ENCODE measurements at regions not wholly inside any gene's neighbourhood (a gene's known extent, or its start where the extent isn't known, plus 50 kb on each side); places are given as distances from the start of the nearest gene placed in this dataset.

DNA sequence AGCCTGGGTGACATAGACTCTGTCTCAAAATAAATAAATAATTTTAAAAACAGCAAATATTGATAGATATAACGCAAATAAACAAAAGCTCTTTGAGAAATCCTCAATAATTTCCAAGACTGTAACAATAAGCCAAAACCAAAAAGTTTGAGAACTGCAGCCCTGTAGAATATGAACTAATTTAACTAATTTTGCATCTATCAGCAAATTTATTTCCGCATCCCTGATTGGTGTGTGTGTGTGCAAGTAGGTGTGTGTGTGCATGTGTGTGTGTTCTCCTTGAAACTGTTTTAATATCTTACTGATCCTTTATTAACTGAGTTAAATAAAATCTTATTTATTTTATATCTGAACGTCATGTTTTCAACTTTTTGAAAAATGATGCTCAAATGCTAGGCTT lies 67.0 kb upstream of the ISX start:
- Histone ChIP-seq H2AFZ (ENCODE audit: low read depth, low read length, severe bottlenecking) (no peak overlapping the region), H3K4me3 (ENCODE audit: insufficient read depth, low read length, poor library complexity, severe bottlenecking) (no peak overlapping the region), H3K36me3 (ENCODE audit: low read length) (no peaks in the 10 kb centered on the region), H3K27ac (ENCODE audit: low read depth, low read length) (no peak overlapping the region), H3K9ac (ENCODE audit: low read length) (no peak overlapping the region), H3K27me3 (ENCODE audit: low read length) (no peaks in the 10 kb centered on the region), H3K9me2 (replicated peaks; ENCODE audit: insufficient read depth, low read length) (no peaks in the 10 kb centered on the region), H4K20me1 (ENCODE audit: low read depth, low read length) (no peaks in the 10 kb centered on the region), H3F3A (ENCODE audit: insufficient read depth) (no peaks in the 10 kb centered on the region), H3K79me2 (ENCODE audit: insufficient read depth, low read length) (no peaks in the 10 kb centered on the region), H3K4me2 (ENCODE audit: low read depth, low read length, poor library complexity, severe bottlenecking) (no peak overlapping the region), H3K9me3 (ENCODE audit: insufficient read depth, low read length) (no peaks in the 10 kb centered on the region)
- TF ChIP-seq EZH2phosphoT487 (conservative IDR thresholded peaks at IDR 0.05; ENCODE audit: low read length) = no peak
- TF ChIP-seq, protein P1, sequence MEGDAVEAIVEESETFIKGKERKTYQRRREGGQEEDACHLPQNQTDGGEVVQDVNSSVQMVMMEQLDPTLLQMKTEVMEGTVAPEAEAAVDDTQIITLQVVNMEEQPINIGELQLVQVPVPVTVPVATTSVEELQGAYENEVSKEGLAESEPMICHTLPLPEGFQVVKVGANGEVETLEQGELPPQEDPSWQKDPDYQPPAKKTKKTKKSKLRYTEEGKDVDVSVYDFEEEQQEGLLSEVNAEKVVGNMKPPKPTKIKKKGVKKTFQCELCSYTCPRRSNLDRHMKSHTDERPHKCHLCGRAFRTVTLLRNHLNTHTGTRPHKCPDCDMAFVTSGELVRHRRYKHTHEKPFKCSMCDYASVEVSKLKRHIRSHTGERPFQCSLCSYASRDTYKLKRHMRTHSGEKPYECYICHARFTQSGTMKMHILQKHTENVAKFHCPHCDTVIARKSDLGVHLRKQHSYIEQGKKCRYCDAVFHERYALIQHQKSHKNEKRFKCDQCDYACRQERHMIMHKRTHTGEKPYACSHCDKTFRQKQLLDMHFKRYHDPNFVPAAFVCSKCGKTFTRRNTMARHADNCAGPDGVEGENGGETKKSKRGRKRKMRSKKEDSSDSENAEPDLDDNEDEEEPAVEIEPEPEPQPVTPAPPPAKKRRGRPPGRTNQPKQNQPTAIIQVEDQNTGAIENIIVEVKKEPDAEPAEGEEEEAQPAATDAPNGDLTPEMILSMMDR (IDR thresholded peaks at IDR 0.05; ENCODE audit: insufficient read depth, low read length, poor library complexity, severe bottlenecking) = no peak

DNA sequence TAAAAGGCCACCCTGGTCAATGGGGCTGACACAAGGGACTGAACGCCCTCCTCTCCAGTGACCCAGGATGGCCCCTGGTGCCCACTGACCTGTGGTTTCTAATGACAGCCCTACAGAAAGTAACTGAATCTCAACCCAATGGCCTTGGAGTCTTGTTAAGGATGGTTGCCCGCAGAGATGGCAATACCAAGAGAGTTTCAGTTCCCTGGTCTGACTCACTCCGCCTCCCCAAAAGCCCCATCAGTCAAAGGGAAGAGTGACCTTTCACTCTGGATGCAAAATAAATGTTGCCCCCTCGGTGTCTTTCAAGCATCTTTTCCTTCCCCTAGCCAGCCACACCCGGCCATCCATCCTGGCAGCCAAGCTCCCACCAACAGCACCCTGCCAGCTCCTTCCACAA lies 57.7 kb upstream of the ISX start:
- no peaks in the 10 kb centered on the region for H3K9me2 ChIP-seq (replicated peaks; ENCODE audit: insufficient read depth, low read length)
- H3K27ac ChIP-seq (ENCODE audit: low read depth, low read length) = no peak overlapping the region
- H4K20me1 ChIP-seq (ENCODE audit: low read depth, low read length) = no peaks in the 10 kb centered on the region
- no peaks in the 10 kb centered on the region for H3F3A ChIP-seq (ENCODE audit: insufficient read depth)
- no peaks in the 10 kb centered on the region for H3K36me3 ChIP-seq (ENCODE audit: low read length)
- no peak for TF ChIP-seq EZH2phosphoT487 (conservative IDR thresholded peaks at IDR 0.05; ENCODE audit: low read length)
- TF ChIP-seq, protein P1 (IDR thresholded peaks at IDR 0.05; ENCODE audit: insufficient read depth, low read length, poor library complexity, severe bottlenecking) = no peak
- no peak overlapping the region for H3K9ac ChIP-seq (ENCODE audit: low read length)
- no peak overlapping the region for H3K4me3 ChIP-seq (ENCODE audit: insufficient read depth, low read length, poor library complexity, severe bottlenecking)
- H3K9me3 ChIP-seq (ENCODE audit: insufficient read depth, low read length) = no peaks in the 10 kb centered on the region
- no peaks in the 10 kb centered on the region for H3K27me3 ChIP-seq (ENCODE audit: low read length)
- H2AFZ ChIP-seq (ENCODE audit: low read depth, low read length, severe bottlenecking) = no peak overlapping the region
- H3K4me2 ChIP-seq (ENCODE audit: low read depth, low read length, poor library complexity, severe bottlenecking) = no peak overlapping the region
- H3K79me2 ChIP-seq (ENCODE audit: insufficient read depth, low read length) = no peaks in the 10 kb centered on the region

DNA sequence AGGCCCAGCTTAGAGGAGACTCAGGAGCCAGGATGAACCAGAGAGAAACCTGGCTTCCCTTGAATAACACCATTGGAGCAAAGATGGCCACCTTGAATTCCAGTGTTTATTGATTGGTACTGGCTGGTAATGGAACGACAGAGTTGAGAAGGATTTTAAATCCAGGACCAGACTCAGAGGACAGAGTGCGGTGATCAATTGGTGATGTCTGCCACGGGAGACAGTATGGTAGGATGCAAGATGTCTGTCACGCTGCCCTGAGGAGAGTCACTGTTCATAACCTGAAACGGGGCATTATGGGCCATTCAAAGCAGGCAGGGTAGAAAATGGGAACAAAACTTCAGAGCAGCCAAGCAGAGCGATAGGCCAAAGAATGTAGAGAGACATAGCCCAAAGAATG lies 55.4 kb upstream of the ISX start:
- H2AFZ ChIP-seq (ENCODE audit: low read depth, low read length, severe bottlenecking) = no peak overlapping the region
- no peaks in the 10 kb centered on the region for H3F3A ChIP-seq (ENCODE audit: insufficient read depth)
- H3K36me3 ChIP-seq (ENCODE audit: low read length) = no peaks in the 10 kb centered on the region
- no peaks in the 10 kb centered on the region for H3K79me2 ChIP-seq (ENCODE audit: insufficient read depth, low read length)
- TF ChIP-seq, protein P1 (IDR thresholded peaks at IDR 0.05; ENCODE audit: insufficient read depth, low read length, poor library complexity, severe bottlenecking) = no peak
- TF ChIP-seq EZH2phosphoT487 (conservative IDR thresholded peaks at IDR 0.05; ENCODE audit: low read length) = no peak
- no peak overlapping the region for H3K27ac ChIP-seq (ENCODE audit: low read depth, low read length)
- H4K20me1 ChIP-seq (ENCODE audit: low read depth, low read length) = no peaks in the 10 kb centered on the region
- no peak overlapping the region for H3K9ac ChIP-seq (ENCODE audit: low read length)
- no peak overlapping the region for H3K4me3 ChIP-seq (ENCODE audit: insufficient read depth, low read length, poor library complexity, severe bottlenecking)
- H3K4me2 ChIP-seq (ENCODE audit: low read depth, low read length, poor library complexity, severe bottlenecking) = no peak overlapping the region
- H3K9me2 ChIP-seq (replicated peaks; ENCODE audit: insufficient read depth, low read length) = no peaks in the 10 kb centered on the region
- H3K9me3 ChIP-seq (ENCODE audit: insufficient read depth, low read length) = no peaks in the 10 kb centered on the region
- H3K27me3 ChIP-seq (ENCODE audit: low read length) = no peaks in the 10 kb centered on the region

DNA sequence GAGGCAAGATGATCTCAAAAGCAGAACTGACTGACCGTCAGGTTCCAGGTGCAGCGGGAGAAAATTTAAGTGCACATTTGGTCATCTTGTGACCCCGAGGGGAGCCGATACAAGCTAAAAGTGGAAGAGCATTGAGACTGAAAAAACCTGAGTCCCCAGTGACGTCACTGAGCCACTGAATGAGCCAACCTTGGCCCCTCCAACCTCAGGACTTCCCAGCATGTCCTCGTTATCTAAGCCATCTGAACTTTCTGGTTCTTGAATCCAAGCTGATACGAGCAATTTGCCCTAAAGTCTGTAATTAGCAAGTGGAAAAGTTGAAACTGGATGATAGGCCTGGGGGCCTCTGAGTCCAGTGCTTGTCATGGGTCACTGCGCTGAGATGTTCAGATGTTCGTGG lies 51.1 kb upstream of the ISX start:
- Histone ChIP-seq H3K9ac (ENCODE audit: low read length) (no peak overlapping the region), H3K27ac (ENCODE audit: low read depth, low read length) (no peak overlapping the region), H4K20me1 (ENCODE audit: low read depth, low read length) (no peaks in the 10 kb centered on the region), H3K9me3 (ENCODE audit: insufficient read depth, low read length) (no peaks in the 10 kb centered on the region), H3K4me2 (ENCODE audit: low read depth, low read length, poor library complexity, severe bottlenecking) (no peak overlapping the region), H3K9me2 (replicated peaks; ENCODE audit: insufficient read depth, low read length) (no peaks in the 10 kb centered on the region), H3K4me3 (ENCODE audit: insufficient read depth, low read length, poor library complexity, severe bottlenecking) (no peak overlapping the region), H3K79me2 (ENCODE audit: insufficient read depth, low read length) (no peaks in the 10 kb centered on the region), H3F3A (ENCODE audit: insufficient read depth) (no peaks in the 10 kb centered on the region), H3K27me3 (ENCODE audit: low read length) (no peaks in the 10 kb centered on the region), H3K36me3 (ENCODE audit: low read length) (no peaks in the 10 kb centered on the region), H2AFZ (ENCODE audit: low read depth, low read length, severe bottlenecking) (no peak overlapping the region)
- no peak for TF ChIP-seq EZH2phosphoT487 (conservative IDR thresholded peaks at IDR 0.05; ENCODE audit: low read length)
- TF ChIP-seq, protein P1 (IDR thresholded peaks at IDR 0.05; ENCODE audit: insufficient read depth, low read length, poor library complexity, severe bottlenecking) = no peak

Data from SU-DHL-6 (cell line).